ENCODE measurements at regions not wholly inside any gene's neighbourhood (a gene's known extent, or its start where the extent isn't known, plus 50 kb on each side); places are given as distances from the start of the nearest gene placed in this dataset.

DNA sequence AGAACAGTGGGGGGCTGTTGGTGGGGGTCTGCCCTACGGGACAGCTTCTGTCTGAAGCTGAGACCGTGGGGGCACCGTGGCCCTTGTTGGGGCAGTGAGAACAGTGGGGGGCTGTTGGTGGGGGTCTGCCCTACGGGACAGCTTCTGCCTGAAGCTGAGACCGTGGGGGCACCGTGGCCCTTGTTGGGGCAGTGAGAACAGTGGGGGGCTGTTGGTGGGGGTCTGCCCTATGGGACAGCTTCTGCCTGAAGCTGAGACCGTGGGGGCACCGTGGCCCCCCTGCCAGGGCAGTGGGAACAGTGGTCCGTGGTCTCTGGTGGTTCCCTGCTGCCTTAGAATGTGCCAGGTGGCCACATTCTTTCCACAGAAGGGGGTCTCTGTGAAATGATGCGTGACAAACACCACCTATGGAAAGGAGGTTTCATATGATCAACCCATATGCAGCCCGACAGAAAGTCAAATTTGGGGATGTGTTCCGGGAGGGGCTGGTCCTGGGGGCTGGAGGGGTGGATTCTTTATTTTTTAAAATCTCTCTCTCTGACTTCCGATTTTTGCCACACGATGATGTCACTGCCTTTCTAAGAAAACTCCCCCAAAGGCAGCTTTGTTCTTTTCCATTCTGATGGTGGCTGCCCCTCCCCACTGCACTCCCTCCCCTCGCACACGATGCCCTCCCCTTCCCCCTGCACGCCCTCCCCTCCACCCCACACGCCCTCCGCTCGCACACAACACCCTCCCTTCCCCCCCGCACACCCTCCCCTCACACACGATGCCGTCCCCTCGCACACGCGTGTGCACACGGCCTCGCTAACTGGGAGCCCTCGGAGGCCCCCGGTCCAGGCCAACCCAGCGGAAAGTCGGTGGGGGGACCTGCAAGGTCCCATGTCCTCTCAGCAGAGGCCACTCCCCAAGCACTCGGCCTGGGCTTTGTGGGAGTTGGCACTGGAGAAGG lies 1186.5 kb downstream of the BRD1 start:
- Histone ChIP-seq H3K27ac (ENCODE audit: low read length) (no peak overlapping the region), H3K27me3 (ENCODE audit: low read depth, low read length) (no peaks in the 10 kb centered on the region), H3K4me1 (ENCODE audit: control insufficient read depth in 1 of 2, insufficient read depth in 2 of 2, low read length in 2 of 2) (no peaks in the 10 kb centered on the region), H3K36me3 (ENCODE audit: control insufficient read depth in 1 of 2, insufficient read depth in 2 of 2, low read length in 2 of 2) (no peaks in the 10 kb centered on the region), H3K9me3 (ENCODE audit: control insufficient read depth in 1 of 2, low read length in 2 of 2) (no peaks in the 10 kb centered on the region), H3K4me3 (ENCODE audit: low read depth in 1 of 2, low read length in 2 of 2) (no peak overlapping the region)

DNA sequence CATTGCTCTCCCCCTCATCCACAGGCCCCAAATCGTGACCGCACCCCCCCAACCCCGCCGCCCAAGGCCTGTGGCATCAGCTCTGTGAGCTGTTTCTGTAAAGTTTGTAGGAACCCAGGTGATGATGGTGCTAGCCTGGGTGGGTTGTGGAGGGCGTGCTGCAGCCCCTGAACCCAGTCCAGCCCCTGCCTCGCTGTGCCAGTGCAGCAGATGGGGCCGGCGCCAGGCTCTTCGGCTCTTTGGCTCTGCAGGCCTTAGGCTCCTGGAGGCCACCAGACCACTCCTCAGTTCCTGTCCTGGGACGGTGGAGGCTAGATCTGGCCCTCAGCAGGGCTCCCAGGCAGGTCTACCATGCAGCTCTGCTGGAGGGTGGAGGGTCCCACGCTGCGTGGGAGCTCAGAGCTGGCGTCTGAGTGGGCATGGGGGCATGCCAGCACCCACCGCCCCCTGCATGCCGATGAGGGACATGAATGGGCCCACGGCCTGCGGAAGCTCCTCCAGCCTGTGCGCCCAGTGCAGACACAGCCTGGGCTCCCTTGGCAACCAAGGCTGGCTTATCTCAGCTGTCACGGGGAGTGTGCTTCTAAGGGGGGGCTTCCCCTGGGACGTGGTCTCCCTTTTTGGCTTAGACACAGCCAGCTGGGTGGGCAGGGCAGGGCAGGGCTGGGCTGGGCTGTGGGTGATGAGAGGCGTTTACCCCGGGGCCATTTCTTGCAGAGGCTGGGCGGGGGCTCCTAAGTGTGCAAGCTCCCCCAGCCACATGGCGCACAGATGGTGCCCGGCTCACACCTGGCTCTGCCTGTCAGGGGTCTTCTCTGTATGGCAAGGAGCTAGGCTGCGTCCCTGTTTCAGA lies 1187.6 kb downstream of the BRD1 start:
- Histone ChIP-seq H3K27ac (ENCODE audit: low read length) (no peak overlapping the region), H3K9me3 (ENCODE audit: control insufficient read depth in 1 of 2, low read length in 2 of 2) (no peaks in the 10 kb centered on the region), H3K36me3 (ENCODE audit: control insufficient read depth in 1 of 2, insufficient read depth in 2 of 2, low read length in 2 of 2) (no peaks in the 10 kb centered on the region), H3K4me3 (ENCODE audit: low read depth in 1 of 2, low read length in 2 of 2) (no peak overlapping the region), H3K4me1 (ENCODE audit: control insufficient read depth in 1 of 2, insufficient read depth in 2 of 2, low read length in 2 of 2) (no peaks in the 10 kb centered on the region), H3K27me3 (ENCODE audit: low read depth, low read length) (no peaks in the 10 kb centered on the region)

DNA sequence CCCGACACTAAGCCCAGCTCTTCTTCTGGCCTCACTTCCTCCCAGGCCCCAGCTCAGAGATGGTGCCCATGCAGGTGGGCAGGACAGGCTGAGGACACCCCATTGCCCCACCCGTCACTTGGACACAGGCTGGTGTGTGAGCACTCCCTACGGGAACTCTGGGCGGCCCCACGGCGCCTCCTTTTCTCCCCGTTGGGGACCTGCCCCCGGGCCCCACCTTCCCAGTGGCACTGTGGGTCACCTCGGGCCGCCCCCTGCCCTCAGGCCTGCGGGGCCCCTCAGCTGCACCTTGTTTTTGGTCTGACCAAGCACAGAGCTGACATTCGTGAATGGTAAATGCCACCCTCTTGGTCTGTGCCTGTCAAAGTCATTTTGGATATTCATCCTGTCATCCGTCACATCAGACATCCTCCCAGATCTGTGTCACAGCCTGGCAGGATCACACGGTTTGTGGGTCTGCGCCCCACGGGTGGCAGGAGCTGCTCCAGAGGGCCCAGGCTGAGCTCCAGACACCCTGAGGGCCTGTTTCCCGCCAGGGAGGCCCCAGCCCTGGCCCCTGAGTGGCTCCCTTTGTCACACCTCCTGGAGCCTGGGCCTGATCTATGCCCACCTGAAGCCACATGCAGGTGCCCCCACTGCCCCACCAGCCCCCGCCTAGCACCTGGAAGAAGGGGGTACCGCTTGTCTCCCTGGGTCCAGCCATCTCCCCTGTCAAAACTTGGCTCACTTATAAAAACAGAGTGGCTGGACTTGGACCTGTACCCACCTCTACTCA lies 1188.5 kb downstream of the BRD1 start:
- no peaks in the 10 kb centered on the region for H3K27me3 ChIP-seq (ENCODE audit: low read depth, low read length)
- H3K36me3 ChIP-seq (ENCODE audit: control insufficient read depth in 1 of 2, insufficient read depth in 2 of 2, low read length in 2 of 2) = no peaks in the 10 kb centered on the region
- H3K4me3 ChIP-seq (ENCODE audit: low read depth in 1 of 2, low read length in 2 of 2) = no peak overlapping the region
- no peaks in the 10 kb centered on the region for H3K4me1 ChIP-seq (ENCODE audit: control insufficient read depth in 1 of 2, insufficient read depth in 2 of 2, low read length in 2 of 2)
- no peak overlapping the region for H3K27ac ChIP-seq (ENCODE audit: low read length)
- no peaks in the 10 kb centered on the region for H3K9me3 ChIP-seq (ENCODE audit: control insufficient read depth in 1 of 2, low read length in 2 of 2)

DNA sequence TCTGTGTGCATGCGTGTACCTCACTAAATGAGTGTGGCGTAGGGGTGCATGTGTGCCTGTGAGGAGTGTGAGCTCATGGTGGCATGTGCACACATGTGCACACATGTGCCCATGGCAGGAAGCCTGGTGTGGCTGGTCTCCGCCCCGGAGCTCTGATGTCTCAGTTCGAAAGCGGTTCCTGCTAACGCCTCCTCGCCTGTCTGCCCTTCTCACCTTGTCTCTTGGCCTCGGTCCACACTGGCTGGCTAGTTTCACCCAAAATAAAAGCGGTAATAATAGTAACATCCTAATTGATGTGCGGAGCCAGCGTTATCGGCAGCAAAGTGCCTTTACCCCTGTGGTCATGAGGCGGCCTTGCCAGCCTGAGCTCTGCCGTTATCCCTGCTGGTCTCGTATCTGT lies 1190.4 kb downstream of the BRD1 start:
- no peak overlapping the region for H3K27ac ChIP-seq (ENCODE audit: low read length)
- H3K4me3 ChIP-seq (ENCODE audit: low read depth in 1 of 2, low read length in 2 of 2) = no peak overlapping the region
- H3K9me3 ChIP-seq (ENCODE audit: control insufficient read depth in 1 of 2, low read length in 2 of 2) = no peaks in the 10 kb centered on the region
- no peaks in the 10 kb centered on the region for H3K36me3 ChIP-seq (ENCODE audit: control insufficient read depth in 1 of 2, insufficient read depth in 2 of 2, low read length in 2 of 2)
- no peaks in the 10 kb centered on the region for H3K27me3 ChIP-seq (ENCODE audit: low read depth, low read length)
- no peaks in the 10 kb centered on the region for H3K4me1 ChIP-seq (ENCODE audit: control insufficient read depth in 1 of 2, insufficient read depth in 2 of 2, low read length in 2 of 2)

DNA sequence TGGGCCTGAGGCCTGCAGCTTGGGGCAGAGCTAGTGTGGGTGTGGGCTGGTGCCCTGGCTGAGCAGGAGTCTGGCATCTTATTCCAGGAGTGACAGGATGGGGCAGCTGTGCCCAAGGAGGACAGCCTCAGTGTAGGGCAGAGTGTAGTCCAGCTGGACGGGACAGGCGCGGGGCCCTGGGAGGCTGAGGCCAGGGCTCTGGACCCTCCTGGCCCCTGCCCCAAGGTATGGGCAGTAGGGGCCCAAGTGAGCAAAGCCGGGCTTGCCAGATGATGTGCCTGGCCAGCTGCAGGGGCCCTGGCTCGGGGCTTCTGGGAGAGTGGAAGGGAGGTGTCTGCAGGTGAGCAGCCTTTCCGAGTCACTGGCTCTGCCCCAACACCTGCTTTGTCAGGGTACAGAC lies 1190.9 kb downstream of the BRD1 start:
- Histone ChIP-seq H3K36me3 (ENCODE audit: control insufficient read depth in 1 of 2, insufficient read depth in 2 of 2, low read length in 2 of 2) (no peaks in the 10 kb centered on the region), H3K27ac (ENCODE audit: low read length) (no peak overlapping the region), H3K4me1 (ENCODE audit: control insufficient read depth in 1 of 2, insufficient read depth in 2 of 2, low read length in 2 of 2) (no peaks in the 10 kb centered on the region), H3K4me3 (ENCODE audit: low read depth in 1 of 2, low read length in 2 of 2) (no peak overlapping the region), H3K27me3 (ENCODE audit: low read depth, low read length) (no peaks in the 10 kb centered on the region), H3K9me3 (ENCODE audit: control insufficient read depth in 1 of 2, low read length in 2 of 2) (no peaks in the 10 kb centered on the region)

DNA sequence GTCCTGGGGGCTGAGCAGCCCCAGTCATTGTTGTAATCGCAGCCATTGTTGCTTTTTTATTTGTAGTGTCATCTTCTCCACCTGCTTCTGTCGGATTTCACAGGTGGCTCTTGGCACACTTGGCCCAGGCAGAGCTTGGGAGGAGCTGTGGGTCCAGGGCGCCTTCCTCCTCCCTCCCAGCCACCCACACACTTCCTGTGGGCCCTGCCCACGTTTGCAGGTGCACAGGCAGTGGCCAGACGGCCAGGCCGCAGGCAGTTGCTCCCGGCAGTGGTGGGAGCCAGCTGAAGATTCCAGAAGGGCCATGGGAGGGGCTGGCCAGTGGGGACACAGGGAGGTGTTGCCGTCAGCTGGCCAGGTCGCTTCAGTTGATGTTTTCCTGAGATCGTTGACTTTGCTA lies 1191.9 kb downstream of the BRD1 start:
- Histone ChIP-seq H3K27ac (ENCODE audit: low read length) (no peak overlapping the region), H3K9me3 (ENCODE audit: control insufficient read depth in 1 of 2, low read length in 2 of 2) (no peaks in the 10 kb centered on the region), H3K36me3 (ENCODE audit: control insufficient read depth in 1 of 2, insufficient read depth in 2 of 2, low read length in 2 of 2) (no peaks in the 10 kb centered on the region), H3K27me3 (ENCODE audit: low read depth, low read length) (no peaks in the 10 kb centered on the region), H3K4me1 (ENCODE audit: control insufficient read depth in 1 of 2, insufficient read depth in 2 of 2, low read length in 2 of 2) (no peaks in the 10 kb centered on the region), H3K4me3 (ENCODE audit: low read depth in 1 of 2, low read length in 2 of 2) (no peak overlapping the region)

DNA sequence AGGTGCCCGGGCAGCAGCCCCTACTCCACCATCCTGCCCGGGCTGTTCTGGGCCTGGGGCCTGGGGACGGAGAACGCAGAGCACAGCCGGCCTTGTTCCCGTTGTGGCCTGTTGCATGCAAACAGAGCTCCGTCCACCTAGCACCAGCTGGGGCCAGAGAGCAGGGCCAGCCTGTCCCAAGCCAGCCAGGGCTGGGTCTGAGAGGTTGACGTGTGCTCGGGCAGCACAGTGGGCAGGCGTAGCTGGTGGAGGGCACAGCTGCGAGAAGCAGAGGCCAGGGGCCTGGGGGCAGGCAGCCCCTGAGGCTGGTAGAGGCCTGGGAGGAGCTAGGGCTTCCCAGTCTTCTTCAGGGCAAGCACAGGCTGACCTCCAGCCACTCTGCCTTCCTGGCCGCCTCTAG lies 1192.6 kb downstream of the BRD1 start:
- H3K27ac ChIP-seq (ENCODE audit: low read length) = no peak overlapping the region
- no peaks in the 10 kb centered on the region for H3K27me3 ChIP-seq (ENCODE audit: low read depth, low read length)
- no peaks in the 10 kb centered on the region for H3K4me1 ChIP-seq (ENCODE audit: control insufficient read depth in 1 of 2, insufficient read depth in 2 of 2, low read length in 2 of 2)
- no peaks in the 10 kb centered on the region for H3K9me3 ChIP-seq (ENCODE audit: control insufficient read depth in 1 of 2, low read length in 2 of 2)
- no peak overlapping the region for H3K4me3 ChIP-seq (ENCODE audit: low read depth in 1 of 2, low read length in 2 of 2)
- H3K36me3 ChIP-seq (ENCODE audit: control insufficient read depth in 1 of 2, insufficient read depth in 2 of 2, low read length in 2 of 2) = no peaks in the 10 kb centered on the region

DNA sequence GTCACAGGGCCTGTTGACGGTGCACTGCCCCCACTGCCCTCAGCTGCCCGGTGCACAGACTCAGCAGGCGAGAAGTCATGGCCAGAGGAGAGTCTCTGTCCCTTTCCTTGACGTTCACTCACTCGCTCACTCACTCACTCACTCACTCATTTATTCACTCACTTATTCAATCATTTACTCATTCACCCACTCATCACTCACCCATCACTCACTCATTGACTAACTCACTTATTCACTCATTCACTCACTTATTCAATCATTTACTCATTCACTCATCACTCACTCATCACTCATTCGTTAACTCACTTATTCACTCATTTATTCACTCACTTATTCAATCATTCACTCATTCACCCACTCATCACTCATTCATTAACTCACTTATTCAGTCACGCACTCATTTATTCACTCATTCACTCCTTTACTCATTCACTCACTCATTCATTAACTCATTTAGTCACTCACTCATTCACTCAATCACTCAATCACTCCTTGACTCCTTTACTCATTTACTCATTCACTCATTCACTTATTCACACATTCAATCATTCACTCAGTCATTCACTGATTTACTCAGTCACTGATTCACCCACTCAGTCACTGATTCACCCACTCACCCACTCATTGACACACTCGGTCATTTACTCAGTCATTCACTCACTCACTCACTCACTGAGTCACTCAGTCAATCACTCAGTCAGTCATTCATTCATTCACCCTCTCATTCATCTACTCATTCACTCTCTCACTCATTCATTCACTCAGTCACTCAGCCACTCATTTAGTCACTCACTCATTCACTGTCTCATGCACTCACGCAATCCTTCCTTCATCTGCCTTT lies 1193.5 kb downstream of the BRD1 start:
- no peaks in the 10 kb centered on the region for H3K36me3 ChIP-seq (ENCODE audit: control insufficient read depth in 1 of 2, insufficient read depth in 2 of 2, low read length in 2 of 2)
- no peak overlapping the region for H3K4me3 ChIP-seq (ENCODE audit: low read depth in 1 of 2, low read length in 2 of 2)
- no peaks in the 10 kb centered on the region for H3K9me3 ChIP-seq (ENCODE audit: control insufficient read depth in 1 of 2, low read length in 2 of 2)
- H3K4me1 ChIP-seq (ENCODE audit: control insufficient read depth in 1 of 2, insufficient read depth in 2 of 2, low read length in 2 of 2) = no peaks in the 10 kb centered on the region
- no peaks in the 10 kb centered on the region for H3K27me3 ChIP-seq (ENCODE audit: low read depth, low read length)
- H3K27ac ChIP-seq (ENCODE audit: low read length) = no peak overlapping the region

DNA sequence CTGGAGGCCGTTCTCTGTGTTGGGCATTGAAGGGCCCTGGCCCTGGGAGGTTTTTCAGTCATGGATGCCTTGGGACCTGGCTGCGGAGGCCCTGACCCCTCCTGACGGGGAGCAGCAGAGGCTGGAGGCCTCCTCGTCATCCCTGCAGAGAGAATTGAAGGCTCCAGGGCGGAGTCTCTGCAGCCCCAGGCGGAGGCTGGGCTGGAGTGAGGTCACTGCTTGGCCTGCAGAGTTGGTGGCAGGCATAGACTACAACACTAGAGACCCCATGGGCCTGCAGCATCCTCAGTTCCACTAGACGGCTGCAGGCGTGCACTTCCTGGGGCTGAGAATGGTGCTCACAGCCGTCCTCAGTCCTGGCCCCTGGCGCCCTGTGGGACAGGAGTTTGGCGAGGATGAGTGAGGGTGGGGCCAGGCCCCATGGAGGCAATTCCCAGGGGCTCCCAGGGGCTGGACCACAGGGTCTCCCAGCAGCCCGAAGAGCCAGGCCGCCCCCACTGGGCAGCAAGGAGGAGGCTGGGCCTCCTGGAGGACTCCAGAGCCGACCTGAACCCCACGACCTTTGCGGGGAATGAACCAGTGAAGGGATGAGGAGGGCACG lies 1194.9 kb downstream of the BRD1 start:
- Histone ChIP-seq H3K9me3 (ENCODE audit: control insufficient read depth in 1 of 2, low read length in 2 of 2) (no peaks in the 10 kb centered on the region), H3K27ac (ENCODE audit: low read length) (no peak overlapping the region), H3K27me3 (ENCODE audit: low read depth, low read length) (no peaks in the 10 kb centered on the region), H3K4me3 (ENCODE audit: low read depth in 1 of 2, low read length in 2 of 2) (no peak overlapping the region), H3K36me3 (ENCODE audit: control insufficient read depth in 1 of 2, insufficient read depth in 2 of 2, low read length in 2 of 2) (no peaks in the 10 kb centered on the region), H3K4me1 (ENCODE audit: control insufficient read depth in 1 of 2, insufficient read depth in 2 of 2, low read length in 2 of 2) (no peaks in the 10 kb centered on the region)

DNA sequence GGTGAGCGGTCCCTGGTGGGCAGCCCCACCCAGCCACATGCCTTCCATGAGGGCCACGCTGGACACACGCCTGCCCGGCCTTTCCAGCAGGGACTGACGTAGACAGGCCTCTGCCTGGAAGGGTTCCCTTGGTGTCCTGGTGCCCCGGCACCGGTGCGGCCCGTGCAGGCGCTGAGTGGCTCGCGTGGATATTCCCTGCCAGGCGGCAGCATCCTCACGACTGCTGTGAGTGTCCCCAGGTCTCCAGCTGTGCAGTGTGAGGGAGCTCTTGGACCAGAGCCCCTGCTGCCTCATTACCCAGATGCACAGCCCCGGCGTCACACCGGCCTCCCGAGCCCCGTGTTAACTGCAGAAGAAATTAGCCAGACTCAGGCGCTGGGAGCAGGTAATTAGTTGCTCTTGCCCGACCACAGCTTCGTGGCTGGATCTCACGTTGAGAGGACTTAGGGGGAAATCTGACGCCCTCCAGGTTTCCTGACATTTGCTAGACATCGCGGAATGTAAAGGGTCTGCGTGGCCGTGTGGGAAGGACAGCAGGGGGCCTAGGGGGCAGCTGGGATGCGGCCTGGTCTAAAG lies 1196.3 kb downstream of the BRD1 start:
- Histone ChIP-seq H3K9me3 (ENCODE audit: control insufficient read depth in 1 of 2, low read length in 2 of 2) (no peaks in the 10 kb centered on the region), H3K4me3 (ENCODE audit: low read depth in 1 of 2, low read length in 2 of 2) (no peak overlapping the region), H3K27ac (ENCODE audit: low read length) (no peak overlapping the region), H3K4me1 (ENCODE audit: control insufficient read depth in 1 of 2, insufficient read depth in 2 of 2, low read length in 2 of 2) (no peaks in the 10 kb centered on the region), H3K27me3 (ENCODE audit: low read depth, low read length) (no peaks in the 10 kb centered on the region), H3K36me3 (ENCODE audit: control insufficient read depth in 1 of 2, insufficient read depth in 2 of 2, low read length in 2 of 2) (no peaks in the 10 kb centered on the region)

Data from muscle layer of duodenum (tissue), 2 donors.